Hippocampal formation (tissue), 2 donors: ENCODE measurements at regions not wholly inside any gene's neighbourhood (a gene's known extent, or its start where the extent isn't known, plus 50 kb on each side); places are given as distances from the start of the nearest gene placed in this dataset.
"Not testable (repeated sequence)": the region's sequence is repeated elsewhere in the genome, so short reads cannot be mapped to it uniquely, and the experiment has no call there.

Source experiments
- DNase-seq, 2 donors: peaks; one replicate each; lab custom pipeline; 2025; lab: John Stamatoyannopoulos, UW

GRCh38 chr5:57069115-57069835 lies 104.6 kb upstream of the GPBP1 start:
- DNase-seq, result no peak

GRCh38 chr5:57072218-57072892 lies 101.5 kb upstream of the GPBP1 start:
- DNase-seq, result no peak

GRCh38 chr5:57082441-57083067 lies 91.3 kb upstream of the GPBP1 start:
- DNase-seq, result no peak

- DNase-seq, result no peak
Measured at GRCh38 chr5:57085306-57086081, 88.4 kb upstream of the GPBP1 start.

- not testable (repeated sequence) for DNase-seq
Measured at GRCh38 chr5:57087947-57088346, 85.9 kb upstream of the GPBP1 start.

- no peak for DNase-seq
Measured at GRCh38 chr5:57094753-57095683, 78.8 kb upstream of the GPBP1 start.

GRCh38 chr5:57097526-57097925 lies 76.3 kb upstream of the GPBP1 start:
- DNase-seq, result no peak

GRCh38 chr5:57102189-57102904 lies 71.5 kb upstream of the GPBP1 start:
- no peak for DNase-seq

GRCh38 chr5:57102905-57103255 lies 71.0 kb upstream of the GPBP1 start:
- DNase-seq, result no peak

GRCh38 chr5:57103317-57103907 lies 70.4 kb upstream of the GPBP1 start:
- DNase-seq, result no peak

GRCh38 chr5:57106661-57107060 lies 67.2 kb upstream of the GPBP1 start:
- no peak for DNase-seq

GRCh38 chr5:57111993-57112392 lies 61.9 kb upstream of the GPBP1 start:
- DNase-seq, result no peak

- no peak for DNase-seq
Measured at GRCh38 chr5:57113481-57113880, 60.4 kb upstream of the GPBP1 start.

GRCh38 chr5:57117596-57117995 lies 56.3 kb upstream of the GPBP1 start:
- DNase-seq, result no peak

- no peak for DNase-seq
Measured at GRCh38 chr5:57119031-57119430, 54.8 kb upstream of the GPBP1 start.

GRCh38 chr5:57124014-57124413 lies 49.8 kb upstream of the GPBP1 start:
- no peak for DNase-seq
